ENCODE measurements at regions not wholly inside any gene's neighbourhood (a gene's known extent, or its start where the extent isn't known, plus 50 kb on each side); places are given as distances from the start of the nearest gene placed in this dataset.

- no peak for TF ChIP-seq CTCF (IDR thresholded peaks at IDR 0.05)
- no peak for TF ChIP-seq POLR2A (IDR thresholded peaks at IDR 0.05)
Measured at GRCh38 chr11:105371311-105371710, 231.7 kb upstream of the CARD18 start.
